ENCODE measurements at regions not wholly inside any gene's neighbourhood (a gene's known extent, or its start where the extent isn't known, plus 50 kb on each side); places are given as distances from the start of the nearest gene placed in this dataset.

GRCh38 chr17:68812876-68813584, 142.2 kb downstream of the ABCA8 start:
- no peak for DNase-seq

GRCh38 chr17:68809148-68809547, 146.0 kb downstream of the ABCA8 start:
- DNase-seq = no peak

GRCh38 chr17:68807998-68808772, 147.0 kb downstream of the ABCA8 start:
- DNase-seq = no peak

- DNase-seq = no peak
These were observed 149.6 kb downstream of the ABCA8 start for GRCh38 chr17:68805609-68806008.

DNA sequence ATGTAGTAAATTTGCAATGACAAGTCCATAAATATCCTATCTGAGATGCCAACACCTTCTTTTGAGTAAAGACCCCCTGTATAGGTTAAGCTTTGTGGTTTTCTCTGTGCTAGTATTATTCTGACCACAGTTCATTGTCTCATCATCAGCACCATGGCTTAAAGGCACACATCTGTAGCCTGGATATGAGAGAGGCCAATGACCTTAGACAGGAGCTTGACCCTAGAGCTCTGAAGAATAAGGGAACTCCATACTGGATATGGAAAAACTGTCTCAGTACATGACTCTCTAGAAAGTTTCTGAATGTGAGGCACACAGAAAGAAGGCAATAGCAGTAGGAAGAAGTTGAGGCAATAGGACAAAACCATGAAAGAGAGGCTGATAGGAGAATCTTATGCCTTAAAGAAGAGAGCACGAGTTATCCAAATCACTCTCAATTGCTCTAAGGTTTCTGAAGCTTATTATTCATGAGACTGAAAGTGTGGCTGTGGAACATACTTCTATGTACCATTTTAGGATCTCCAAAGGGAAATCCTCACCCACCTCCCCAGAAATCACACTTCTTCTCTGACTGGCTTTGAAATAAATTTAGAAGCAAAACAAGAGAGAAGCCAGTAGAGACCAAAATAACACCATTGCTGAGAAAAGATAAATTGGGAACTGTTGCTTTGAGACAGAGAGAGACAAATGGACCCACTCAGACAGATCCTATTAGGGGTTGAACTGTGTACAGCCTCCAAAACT, 150.2 kb downstream of the ABCA8 start:
- DNase-seq = no peak

GRCh38 chr17:68803164-68803929, 151.8 kb downstream of the ABCA8 start:
- DNase-seq = no peak

DNA sequence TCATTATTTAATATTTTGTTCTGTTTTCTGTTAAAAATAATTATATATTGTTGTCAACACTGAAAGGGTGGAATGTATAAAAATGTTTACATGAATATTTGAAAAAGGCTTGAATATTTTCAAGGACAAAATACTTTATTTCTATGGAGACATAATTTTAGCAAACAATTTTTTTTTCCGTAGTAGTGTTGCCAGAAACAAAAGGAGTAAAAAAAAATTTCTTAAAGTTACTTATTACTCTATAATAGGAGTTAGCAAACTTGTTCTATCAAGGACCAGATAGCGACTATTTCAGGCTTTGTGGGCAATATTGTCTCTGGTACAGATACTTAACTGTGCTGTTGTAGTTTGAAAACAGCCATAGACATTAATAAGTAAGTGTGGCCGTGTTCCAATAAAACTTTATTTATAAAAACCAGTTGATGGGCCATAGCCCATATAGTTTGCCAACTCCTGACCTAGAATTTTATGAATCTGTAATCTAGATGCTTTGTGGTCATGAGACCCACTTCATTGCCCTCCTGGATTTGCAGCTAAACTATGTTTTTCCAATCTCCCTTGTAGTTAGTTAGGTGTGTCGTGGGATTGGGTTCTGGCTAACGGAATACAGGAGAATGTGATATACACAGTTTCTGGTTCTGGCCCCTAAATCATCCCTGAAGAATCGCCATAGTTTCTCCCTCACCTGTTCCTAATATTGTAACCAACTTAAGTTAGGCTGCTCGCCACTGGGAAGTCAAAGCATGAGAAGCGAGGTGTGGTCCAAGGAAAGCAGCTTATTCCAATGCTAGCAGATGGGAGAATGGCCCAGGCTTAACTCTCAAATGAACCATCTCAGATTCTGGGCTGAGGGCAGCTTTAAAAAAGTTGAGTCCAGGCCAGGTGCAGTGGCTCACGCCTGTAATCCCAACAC, 153.6 kb downstream of the ABCA8 start:
- DNase-seq = no peak

DNA sequence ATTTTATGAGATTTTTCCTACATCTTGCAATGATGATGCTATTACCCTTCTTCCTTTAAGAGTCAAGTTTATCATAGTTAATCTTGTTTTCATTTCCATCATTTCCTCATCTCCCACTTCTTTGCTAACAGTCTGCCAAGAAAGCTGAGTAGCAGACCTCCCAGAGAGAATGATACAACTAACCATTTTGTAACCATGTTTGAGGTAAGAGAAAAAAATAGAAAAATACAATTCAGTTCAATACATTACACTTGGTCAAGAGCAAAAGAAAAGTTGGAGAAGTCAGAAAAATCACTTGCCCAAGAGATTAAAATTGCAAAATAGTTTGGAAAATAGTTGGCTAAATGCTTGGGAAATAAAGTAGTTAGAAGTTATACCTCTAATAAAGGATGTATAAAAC, 154.4 kb downstream of the ABCA8 start:
- no peak for DNase-seq

GRCh38 chr17:68794636-68795434, 160.4 kb downstream of the ABCA8 start:
- DNase-seq = peak in 1 of 2 experiments; percentile 10

GRCh38 chr17:68792873-68793272, 162.3 kb downstream of the ABCA8 start:
- DNase-seq = no peak

DNA sequence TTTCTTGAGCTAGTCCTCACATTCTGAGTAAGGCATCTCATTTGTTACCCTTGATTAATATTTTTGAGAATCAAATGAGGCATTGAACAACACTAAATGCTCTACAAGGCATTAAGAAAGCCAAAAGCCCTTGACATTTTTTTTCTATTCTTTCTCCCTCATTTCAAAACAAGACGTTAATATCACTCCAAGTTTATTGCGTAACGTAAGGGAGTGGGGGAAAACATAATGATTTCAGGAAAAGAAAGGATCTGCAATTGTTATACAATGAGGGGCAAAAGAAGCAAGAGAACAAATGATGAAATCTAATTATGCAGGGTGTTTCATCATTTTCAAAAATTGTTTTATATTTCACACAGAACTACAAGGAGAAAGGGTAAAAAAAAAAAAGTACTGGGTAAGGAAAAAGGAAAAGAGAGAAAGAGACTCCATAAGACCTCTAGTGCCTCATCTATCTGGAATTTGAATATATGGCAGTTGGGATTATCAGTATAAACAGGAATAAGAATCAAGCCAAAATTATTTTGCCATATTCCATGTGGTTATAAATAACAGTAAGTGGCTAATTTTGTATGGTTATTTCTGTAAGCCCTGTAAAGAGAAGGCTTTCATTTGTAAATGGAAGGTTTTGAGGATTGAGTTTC, 163.0 kb downstream of the ABCA8 start:
- DNase-seq = no peak

GRCh38 chr17:68790931-68791330, 164.3 kb downstream of the ABCA8 start:
- no peak for DNase-seq

DNA sequence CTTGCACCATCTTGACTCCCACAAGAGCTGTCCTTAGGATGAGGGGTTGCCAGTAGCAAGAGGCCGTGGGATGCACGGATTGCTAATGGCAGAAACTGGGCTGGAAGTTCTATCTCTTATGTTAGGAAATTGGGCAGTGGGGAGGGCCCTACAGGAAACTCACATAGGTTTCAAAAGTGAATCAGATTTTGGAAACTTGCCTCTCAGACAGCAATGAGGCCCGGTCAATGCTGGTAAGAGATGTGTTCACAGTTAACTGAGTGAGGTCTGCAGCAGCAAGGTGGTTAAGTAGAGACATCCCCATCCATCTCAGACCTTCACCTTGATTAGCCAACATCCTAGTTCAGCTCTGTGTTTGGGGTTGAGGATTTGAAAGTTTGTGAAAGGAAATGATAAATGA, 164.7 kb downstream of the ABCA8 start:
- DNase-seq = no peak

- no peak for DNase-seq
These were observed 165.8 kb downstream of the ABCA8 start for GRCh38 chr17:68789203-68789962.

DNA sequence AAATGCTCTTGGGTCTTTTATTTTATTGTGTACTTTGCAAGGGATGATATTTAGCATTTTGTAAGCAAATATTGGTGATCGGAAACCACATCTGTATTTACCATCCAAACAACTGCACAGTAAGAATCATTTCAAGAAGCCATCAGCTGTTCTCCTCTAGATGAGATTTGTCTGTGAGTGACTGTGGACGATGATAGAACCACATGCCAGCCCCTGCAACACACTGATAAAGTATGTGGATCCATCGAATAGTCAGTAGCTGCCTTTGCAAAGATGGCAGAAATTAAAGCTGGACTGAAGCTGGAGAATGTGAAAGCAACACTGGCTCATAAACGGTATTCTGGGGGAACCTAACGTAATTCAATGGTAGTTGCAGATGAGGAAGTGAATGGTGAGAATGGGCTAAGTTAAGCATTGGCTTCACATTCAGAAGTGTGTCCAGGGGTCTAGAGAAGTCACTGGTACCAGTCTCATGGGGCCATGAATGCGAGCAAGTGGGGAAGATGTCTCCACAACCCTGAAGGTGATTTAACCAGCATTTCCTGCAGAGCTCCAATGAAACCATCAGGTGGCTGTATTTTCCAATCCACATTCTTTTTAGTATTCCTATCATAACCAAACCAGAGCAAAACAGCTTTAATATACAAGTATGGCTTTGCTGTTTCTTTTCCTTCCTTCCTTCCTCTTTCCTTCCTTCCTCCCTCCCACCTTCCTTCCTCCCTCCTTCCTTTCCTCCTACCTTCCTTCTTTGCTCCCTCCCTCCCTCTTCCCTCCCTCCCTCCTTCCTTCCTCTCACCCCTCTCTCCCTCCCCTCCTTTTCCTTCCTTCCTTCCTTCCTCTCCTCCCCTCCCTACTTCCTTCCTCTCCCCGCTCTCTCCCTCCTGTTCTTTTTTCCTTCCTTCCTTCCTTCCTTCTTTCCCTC, 169.4 kb downstream of the ABCA8 start:
- no peak for DNase-seq

GRCh38 chr17:68784431-68784830, 170.8 kb downstream of the ABCA8 start:
- no peak for DNase-seq

DNA sequence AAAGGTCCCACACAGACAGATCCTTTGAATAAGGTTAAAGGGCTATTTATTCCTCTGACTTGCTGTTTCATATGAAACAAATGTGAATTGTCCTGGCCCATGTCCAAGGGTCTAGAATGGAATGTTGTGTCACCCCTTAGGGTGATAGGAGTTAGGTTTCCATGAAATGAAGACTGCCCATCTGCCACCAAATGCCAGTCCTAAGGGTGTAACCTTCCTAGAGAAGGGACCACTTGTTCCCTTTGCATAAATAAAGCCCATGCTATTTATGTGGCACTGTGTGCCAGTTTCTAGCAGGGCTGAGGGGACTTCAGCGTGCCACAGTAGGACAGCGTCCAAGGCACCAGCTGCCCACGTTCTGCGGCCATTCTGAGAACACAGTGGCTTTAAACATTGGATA, 171.3 kb downstream of the ABCA8 start:
- DNase-seq = no peak

- DNase-seq = no peak
These were observed 172.4 kb downstream of the ABCA8 start for GRCh38 chr17:68782789-68783188.

GRCh38 chr17:68780596-68780995, 174.6 kb downstream of the ABCA8 start:
- no peak for DNase-seq
